GM18502 (cell line): ENCODE measurements at regions not wholly inside any gene's neighbourhood (a gene's known extent, or its start where the extent isn't known, plus 50 kb on each side); places are given as distances from the start of the nearest gene placed in this dataset.

Experiments
- ATAC-seq: cut with Tn5 transposase; IDR thresholded peaks from one replicate; pipeline ENCODE4 v1.9.1; 2021; ENCODE audit warnings: mild to moderate bottlenecking; ENCODE audit not compliant: unreplicated experiment, poor library complexity

GRCh38 chr5:104444656-104445055 lies 882.1 kb upstream of the NUDT12 start:
- no peak for ATAC-seq

GRCh38 chr5:104443706-104444105 lies 881.1 kb upstream of the NUDT12 start:
- no peak for ATAC-seq

GRCh38 chr5:104431981-104432380 lies 869.4 kb upstream of the NUDT12 start:
- ATAC-seq: no peak

GRCh38 chr5:104431002-104431620 lies 868.5 kb upstream of the NUDT12 start:
- no peak for ATAC-seq

- no peak for ATAC-seq
Measured at GRCh38 chr5:104429911-104430310, 867.3 kb upstream of the NUDT12 start.

GRCh38 chr5:104421431-104421830 lies 858.8 kb upstream of the NUDT12 start:
- ATAC-seq: no peak

- no peak for ATAC-seq
Measured at GRCh38 chr5:104418056-104418455, 855.5 kb upstream of the NUDT12 start.

- ATAC-seq: peak; percentile 83
Measured at GRCh38 chr5:104412649-104413240, 850.2 kb upstream of the NUDT12 start.

GRCh38 chr5:104400941-104401340 lies 838.4 kb upstream of the NUDT12 start:
- no peak for ATAC-seq

- ATAC-seq: no peak
Measured at GRCh38 chr5:104385906-104386305, 823.3 kb upstream of the NUDT12 start.

GRCh38 chr5:104375345-104375744 lies 812.8 kb upstream of the NUDT12 start:
- ATAC-seq: no peak

- no peak for ATAC-seq
Measured at GRCh38 chr5:104372796-104373195, 810.2 kb upstream of the NUDT12 start.

GRCh38 chr5:104372376-104372775 lies 809.8 kb upstream of the NUDT12 start:
- ATAC-seq: no peak

- ATAC-seq: no peak
Measured at GRCh38 chr5:104370523-104370922, 807.9 kb upstream of the NUDT12 start.

- no peak for ATAC-seq
Measured at GRCh38 chr5:104367978-104368377, 805.4 kb upstream of the NUDT12 start.

GRCh38 chr5:104363567-104363966 lies 801.0 kb upstream of the NUDT12 start:
- no peak for ATAC-seq

- no peak for ATAC-seq
Measured at GRCh38 chr5:104361932-104362331, 799.3 kb upstream of the NUDT12 start.

- ATAC-seq: no peak
Measured at GRCh38 chr5:104355350-104355749, 792.8 kb upstream of the NUDT12 start.

- ATAC-seq: no peak
Measured at GRCh38 chr5:104353371-104353770, 790.8 kb upstream of the NUDT12 start.

GRCh38 chr5:104352954-104353353 lies 790.4 kb upstream of the NUDT12 start:
- ATAC-seq: no peak

GRCh38 chr5:104347119-104347708 lies 784.6 kb upstream of the NUDT12 start:
- no peak for ATAC-seq
